ENCODE measurements at regions not wholly inside any gene's neighbourhood (a gene's known extent, or its start where the extent isn't known, plus 50 kb on each side); places are given as distances from the start of the nearest gene placed in this dataset.

DNA sequence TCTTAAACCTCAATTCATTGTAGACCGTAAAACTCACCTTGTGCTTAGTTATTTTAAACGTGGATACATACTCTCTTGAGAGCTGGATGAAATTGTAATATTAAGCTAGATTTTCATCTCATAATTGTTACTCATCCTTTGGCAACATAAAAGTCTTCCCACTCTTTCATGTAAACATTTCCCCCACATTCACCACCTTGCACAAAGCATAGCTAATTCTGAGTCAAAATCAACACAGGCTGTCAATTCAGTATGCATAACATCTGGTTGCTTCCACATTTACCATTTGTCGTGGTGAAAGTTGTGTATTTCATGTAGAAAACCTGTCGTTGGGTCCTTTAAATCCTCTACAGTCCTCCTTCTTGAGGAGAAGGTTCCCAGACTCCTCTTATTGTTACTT, 524.6 kb downstream of the OTOL1 start:
- no peak for ATAC-seq (ENCODE audit: insufficient number of reproducible peaks, low FRiP score, low read depth)
- no peak for DNase-seq (ENCODE audit: low spot score)
- Histone ChIP-seq H3K27ac (no peak overlapping the region), H3K36me3 (no peaks in the 10 kb centered on the region), H3K27me3 (replicated peaks; ENCODE audit: insufficient read depth) (no peaks in the 10 kb centered on the region), H3K4me3 (no peak overlapping the region), H3K9me3 (no peaks in the 10 kb centered on the region), H3K4me1 (ENCODE audit: control insufficient read depth in 1 of 2, low read depth in 2 of 2) (no peaks in the 10 kb centered on the region)
- TF ChIP-seq, protein P1, sequence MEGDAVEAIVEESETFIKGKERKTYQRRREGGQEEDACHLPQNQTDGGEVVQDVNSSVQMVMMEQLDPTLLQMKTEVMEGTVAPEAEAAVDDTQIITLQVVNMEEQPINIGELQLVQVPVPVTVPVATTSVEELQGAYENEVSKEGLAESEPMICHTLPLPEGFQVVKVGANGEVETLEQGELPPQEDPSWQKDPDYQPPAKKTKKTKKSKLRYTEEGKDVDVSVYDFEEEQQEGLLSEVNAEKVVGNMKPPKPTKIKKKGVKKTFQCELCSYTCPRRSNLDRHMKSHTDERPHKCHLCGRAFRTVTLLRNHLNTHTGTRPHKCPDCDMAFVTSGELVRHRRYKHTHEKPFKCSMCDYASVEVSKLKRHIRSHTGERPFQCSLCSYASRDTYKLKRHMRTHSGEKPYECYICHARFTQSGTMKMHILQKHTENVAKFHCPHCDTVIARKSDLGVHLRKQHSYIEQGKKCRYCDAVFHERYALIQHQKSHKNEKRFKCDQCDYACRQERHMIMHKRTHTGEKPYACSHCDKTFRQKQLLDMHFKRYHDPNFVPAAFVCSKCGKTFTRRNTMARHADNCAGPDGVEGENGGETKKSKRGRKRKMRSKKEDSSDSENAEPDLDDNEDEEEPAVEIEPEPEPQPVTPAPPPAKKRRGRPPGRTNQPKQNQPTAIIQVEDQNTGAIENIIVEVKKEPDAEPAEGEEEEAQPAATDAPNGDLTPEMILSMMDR (IDR thresholded peaks at IDR 0.05), result no peak

- Histone ChIP-seq H3K27me3 (replicated peaks; ENCODE audit: insufficient read depth) (no peaks in the 10 kb centered on the region), H3K27ac (no peak overlapping the region), H3K4me3 (no peak overlapping the region), H3K36me3 (no peaks in the 10 kb centered on the region), H3K9me3 (no peaks in the 10 kb centered on the region), H3K4me1 (ENCODE audit: control insufficient read depth in 1 of 2, low read depth in 2 of 2) (no peaks in the 10 kb centered on the region)
- no peak for ATAC-seq (ENCODE audit: insufficient number of reproducible peaks, low FRiP score, low read depth)
- DNase-seq (ENCODE audit: low spot score), result no peak
- TF ChIP-seq, protein P1 (IDR thresholded peaks at IDR 0.05), result no peak
Measured at GRCh38 chr3:162022911-162023310, 526.3 kb downstream of the OTOL1 start.

DNA sequence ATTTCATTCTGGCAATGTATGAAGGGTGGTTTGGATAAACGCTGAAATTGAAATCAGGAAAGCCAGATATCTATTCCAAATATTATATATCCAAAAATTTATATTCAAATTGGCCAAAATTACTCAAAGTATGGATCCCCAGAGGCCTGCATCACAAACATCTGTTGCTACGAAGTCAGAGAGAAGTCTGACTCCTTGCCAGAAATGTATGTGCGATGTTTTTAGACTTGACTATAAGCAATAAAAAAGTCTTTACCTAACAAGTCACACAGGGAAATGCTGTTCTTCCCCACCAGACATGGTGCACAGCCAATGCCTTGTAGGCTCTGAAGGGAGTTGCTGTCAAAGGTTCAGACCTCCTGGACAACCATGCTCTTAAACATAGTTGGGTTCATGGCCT, 533.1 kb downstream of the OTOL1 start:
- DNase-seq (ENCODE audit: low spot score), result no peak
- Histone ChIP-seq H3K27me3 (replicated peaks; ENCODE audit: insufficient read depth) (no peaks in the 10 kb centered on the region), H3K36me3 (no peaks in the 10 kb centered on the region), H3K4me1 (ENCODE audit: control insufficient read depth in 1 of 2, low read depth in 2 of 2) (no peaks in the 10 kb centered on the region), H3K4me3 (no peak overlapping the region), H3K27ac (no peak overlapping the region), H3K9me3 (no peaks in the 10 kb centered on the region)
- TF ChIP-seq, protein P1 (IDR thresholded peaks at IDR 0.05), result no peak
- no peak for ATAC-seq (ENCODE audit: insufficient number of reproducible peaks, low FRiP score, low read depth)

GRCh38 chr3:162034368-162034767, 537.8 kb downstream of the OTOL1 start:
- TF ChIP-seq, protein P1 (IDR thresholded peaks at IDR 0.05), result no peak
- H3K36me3 ChIP-seq, result no peaks in the 10 kb centered on the region
- DNase-seq (ENCODE audit: low spot score), result no peak
- no peak overlapping the region for H3K4me3 ChIP-seq
- H3K27ac ChIP-seq, result no peak overlapping the region
- H3K27me3 ChIP-seq (replicated peaks; ENCODE audit: insufficient read depth), result no peaks in the 10 kb centered on the region
- no peak for ATAC-seq (ENCODE audit: insufficient number of reproducible peaks, low FRiP score, low read depth)
- H3K4me1 ChIP-seq (ENCODE audit: control insufficient read depth in 1 of 2, low read depth in 2 of 2), result no peaks in the 10 kb centered on the region
- H3K9me3 ChIP-seq, result no peaks in the 10 kb centered on the region

DNA sequence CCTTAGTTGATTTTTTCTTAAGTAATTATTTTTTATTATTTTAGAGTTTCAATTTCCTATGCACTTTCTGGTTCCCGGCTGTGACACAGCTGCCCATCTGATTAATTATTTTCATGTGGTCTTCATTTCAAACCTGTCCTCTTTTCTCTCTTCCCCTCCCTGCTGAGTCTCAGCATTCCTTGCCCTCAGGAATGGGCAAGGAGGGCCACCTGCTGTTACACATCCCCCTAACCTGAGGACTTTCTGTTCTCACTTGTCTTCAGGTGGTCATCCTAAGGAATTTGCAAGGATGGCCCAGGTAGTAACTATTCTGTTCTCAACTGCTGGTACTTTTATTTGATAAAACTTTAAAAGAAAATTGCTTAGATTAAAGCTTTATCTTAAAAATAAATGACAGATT, 545.0 kb downstream of the OTOL1 start:
- Histone ChIP-seq H3K4me1 (ENCODE audit: control insufficient read depth in 1 of 2, low read depth in 2 of 2) (no peaks in the 10 kb centered on the region), H3K27ac (no peak overlapping the region), H3K4me3 (no peak overlapping the region), H3K9me3 (no peaks in the 10 kb centered on the region), H3K36me3 (no peaks in the 10 kb centered on the region), H3K27me3 (replicated peaks; ENCODE audit: insufficient read depth) (no peaks in the 10 kb centered on the region)
- no peak for ATAC-seq (ENCODE audit: insufficient number of reproducible peaks, low FRiP score, low read depth)
- TF ChIP-seq, protein P1 (IDR thresholded peaks at IDR 0.05), result no peak
- DNase-seq (ENCODE audit: low spot score), result no peak

Measured in thoracic aorta (tissue), 2 donors.